C4-2B (cell line): ENCODE measurements at regions not wholly inside any gene's neighbourhood (a gene's known extent, or its start where the extent isn't known, plus 50 kb on each side); places are given as distances from the start of the nearest gene placed in this dataset.

ENCODE experiments used
- CTCF ChIP-seq: fragments of 450-650 bp; conservative IDR thresholded peaks from 2 replicates; pipeline ENCODE4 v1.5.1; 2017; ENCODE audit warnings: mild to moderate bottlenecking
- ZFX ChIP-seq: fragments of 450-650 bp; IDR thresholded peaks from 2 replicates; pipeline ENCODE4 v1.6.1; 2017

DNA sequence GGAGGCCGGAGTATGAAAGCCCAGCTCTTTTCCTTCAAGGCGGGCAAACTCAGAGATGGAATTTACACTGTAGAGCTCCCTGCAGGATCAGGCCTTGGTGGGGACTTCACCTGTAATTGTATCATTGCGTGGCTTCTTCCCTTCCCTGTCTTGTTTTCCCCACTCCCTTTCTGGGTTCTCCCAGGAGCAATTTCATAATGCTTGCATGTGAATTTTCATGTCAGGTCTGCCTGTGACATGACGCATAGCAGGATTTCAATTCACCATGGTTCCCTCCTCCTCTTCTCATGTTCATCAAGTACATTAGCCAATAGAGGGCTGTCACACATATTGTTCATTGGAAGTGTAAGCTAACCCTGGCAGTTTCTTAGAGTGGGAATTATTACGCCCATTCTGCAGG lies 197.7 kb downstream of the RPS24 start:
- TF ChIP-seq CTCF (no peak), ZFX (no peak)
